HG02870 (cell line): ENCODE measurements at regions not wholly inside any gene's neighbourhood (a gene's known extent, or its start where the extent isn't known, plus 50 kb on each side); places are given as distances from the start of the nearest gene placed in this dataset.
"Not testable (repeated sequence)": the region's sequence is repeated elsewhere in the genome, so short reads cannot be mapped to it uniquely, and the experiment has no call there.

ENCODE experiments used
- ATAC-seq: cut with Tn5 transposase; IDR thresholded peaks from one replicate; pipeline ENCODE4 v1.9.1; 2021; ENCODE audit warnings: mild to moderate bottlenecking, moderate library complexity; ENCODE audit not compliant: unreplicated experiment

- ATAC-seq, result no peak
Observed at GRCh38 chr15:81905889-81906288, 139.9 kb downstream of the MEX3B start.

- ATAC-seq, result no peak
Observed at GRCh38 chr15:81901319-81901718, 144.5 kb downstream of the MEX3B start.

GRCh38 chr15:81899730-81900129 lies 146.1 kb downstream of the MEX3B start:
- no peak for ATAC-seq

- ATAC-seq, result no peak
Observed at GRCh38 chr15:81899024-81899423, 146.8 kb downstream of the MEX3B start.

GRCh38 chr15:81897057-81897677 lies 148.7 kb downstream of the MEX3B start:
- ATAC-seq, result no peak

- ATAC-seq, result no peak
Observed at GRCh38 chr15:81896356-81896755, 149.5 kb downstream of the MEX3B start.

- no peak for ATAC-seq
Observed at GRCh38 chr15:81895723-81896122, 150.1 kb downstream of the MEX3B start.

GRCh38 chr15:81894061-81894460 lies 151.8 kb downstream of the MEX3B start:
- ATAC-seq, result no peak

GRCh38 chr15:81893182-81893835 lies 152.5 kb downstream of the MEX3B start:
- ATAC-seq, result no peak

DNA sequence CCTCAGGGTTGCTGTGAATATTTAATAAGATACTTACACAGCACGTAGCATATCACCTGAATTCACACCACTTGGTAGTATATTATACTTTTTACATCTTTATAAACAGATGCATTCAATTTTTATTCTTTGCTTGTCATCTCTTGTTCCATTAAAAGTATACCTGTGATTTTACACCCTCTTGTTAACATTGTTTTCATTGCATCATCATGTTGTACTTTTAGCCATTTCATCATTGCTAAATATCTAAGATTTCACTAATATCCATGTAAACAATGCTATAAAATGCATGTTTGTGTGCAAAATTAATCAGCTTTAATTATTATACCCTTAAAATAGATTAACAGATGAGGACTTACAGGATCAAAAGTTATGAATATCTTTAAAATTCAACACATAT lies 155.3 kb downstream of the MEX3B start:
- no peak for ATAC-seq

GRCh38 chr15:81889485-81889881 lies 156.3 kb downstream of the MEX3B start:
- no peak for ATAC-seq

DNA sequence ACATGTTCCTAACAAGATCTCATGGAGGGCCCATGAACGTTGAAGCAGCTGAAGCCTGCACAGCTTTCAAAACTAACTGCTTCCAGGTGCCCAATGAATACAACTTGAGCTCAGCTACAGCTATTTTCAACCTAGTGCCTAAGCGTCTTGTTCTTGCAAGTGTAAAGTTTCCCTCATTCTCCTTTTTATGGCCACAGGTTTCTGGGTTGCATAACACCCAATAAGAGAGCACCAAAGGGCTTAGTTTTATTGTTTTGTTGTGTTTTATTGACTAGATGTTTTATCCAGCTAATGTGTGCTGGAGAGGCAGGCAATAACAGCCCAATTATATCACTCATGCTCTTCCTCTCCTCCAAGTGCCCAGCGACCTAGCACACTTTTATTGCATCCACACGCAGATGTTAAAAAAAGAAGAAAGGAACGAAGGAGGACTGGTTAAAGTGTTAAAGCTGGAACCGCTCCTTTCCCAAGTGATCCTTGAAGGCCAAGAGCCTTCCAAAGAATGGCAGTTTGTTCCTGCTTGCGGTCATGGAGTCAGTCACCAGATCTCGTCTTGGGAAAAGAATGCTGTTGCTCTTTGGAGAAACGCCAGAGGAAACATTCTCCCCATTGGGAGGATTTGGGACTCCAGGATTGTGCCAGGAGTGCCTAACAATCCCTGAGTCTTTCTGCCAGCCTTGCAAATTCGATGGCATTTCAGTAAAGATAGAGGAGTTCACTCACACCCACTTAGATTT lies 156.9 kb downstream of the MEX3B start:
- ATAC-seq, result no peak

- ATAC-seq, result no peak
Observed at GRCh38 chr15:81887912-81888311, 157.9 kb downstream of the MEX3B start.

DNA sequence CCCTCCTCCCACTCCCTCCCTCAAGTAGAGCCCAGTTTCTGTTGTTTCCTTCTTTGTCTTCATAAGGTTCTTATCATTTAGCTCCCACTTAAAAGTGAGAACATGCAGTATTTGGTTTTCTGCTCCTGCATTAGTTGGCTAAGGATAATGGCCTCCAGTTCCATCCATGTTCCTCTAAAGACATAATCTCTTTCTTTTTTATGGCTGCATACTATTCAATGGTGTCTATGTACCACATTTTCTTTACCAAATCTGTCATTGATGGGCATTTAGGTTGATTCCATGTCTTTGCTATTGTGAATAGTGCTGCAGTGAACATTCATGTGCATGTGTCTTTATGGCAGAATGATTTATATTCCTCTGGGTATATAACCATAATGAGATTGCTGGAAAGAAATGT lies 158.6 kb downstream of the MEX3B start:
- not testable (repeated sequence) for ATAC-seq

DNA sequence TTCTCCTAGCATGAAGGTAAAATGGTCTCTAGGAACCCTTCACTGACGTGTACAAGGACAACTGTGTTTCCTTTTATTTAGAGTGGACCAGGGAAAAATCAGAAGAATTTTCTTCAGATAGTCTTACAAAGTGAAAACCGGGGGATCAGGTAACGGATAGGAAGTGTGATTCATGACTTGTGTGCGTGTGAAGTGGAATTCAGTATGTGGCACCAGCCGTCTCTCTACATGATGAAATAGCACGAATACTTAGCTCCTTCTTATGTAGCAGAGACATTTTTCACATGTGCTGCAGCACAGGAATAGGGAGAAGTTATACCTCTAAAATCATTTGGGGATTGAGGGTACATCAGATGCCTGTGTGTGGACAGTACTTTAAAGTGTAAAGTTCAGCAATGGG lies 159.2 kb downstream of the MEX3B start:
- ATAC-seq, result no peak

GRCh38 chr15:81886080-81886479 lies 159.7 kb downstream of the MEX3B start:
- no peak for ATAC-seq

DNA sequence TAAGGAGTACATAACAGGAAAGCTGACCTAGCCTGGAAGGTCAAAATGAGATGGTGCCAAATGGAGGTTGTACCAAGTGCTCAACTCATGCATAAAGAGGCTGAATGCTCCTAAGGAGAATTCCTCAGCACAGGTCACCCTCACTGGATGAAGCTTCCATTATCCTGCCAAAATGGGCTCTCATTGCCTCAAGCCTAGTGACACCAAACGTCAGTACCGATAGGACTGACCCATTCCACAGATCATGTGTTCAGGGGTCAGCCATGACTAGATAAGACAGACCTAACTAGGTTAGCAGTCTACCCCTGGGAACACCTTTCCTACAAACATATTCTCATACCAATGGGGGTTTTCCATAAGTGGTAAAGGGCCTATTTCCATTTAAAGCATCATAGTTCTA lies 160.7 kb downstream of the MEX3B start:
- no peak for ATAC-seq

- no peak for ATAC-seq
Observed at GRCh38 chr15:81882504-81882903, 163.3 kb downstream of the MEX3B start.

DNA sequence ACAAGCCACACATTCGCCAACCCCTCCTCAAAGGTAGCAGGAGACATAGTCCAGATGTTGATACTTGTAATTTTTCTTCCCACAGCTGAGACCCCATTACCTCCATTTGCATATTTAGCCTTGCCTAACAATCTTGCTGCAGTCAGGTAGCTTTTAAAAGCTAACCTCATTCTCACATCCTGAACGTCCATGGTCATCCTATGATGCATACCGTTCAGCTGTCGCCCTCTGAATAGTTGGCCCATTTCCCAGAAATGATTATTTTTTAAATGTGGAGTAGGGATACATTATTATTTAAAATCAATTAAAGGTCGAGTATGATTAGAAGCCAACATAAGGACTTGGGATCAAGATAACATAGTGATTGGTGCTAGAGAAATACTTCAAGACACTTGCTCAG lies 165.0 kb downstream of the MEX3B start:
- ATAC-seq, result peak; percentile 37

DNA sequence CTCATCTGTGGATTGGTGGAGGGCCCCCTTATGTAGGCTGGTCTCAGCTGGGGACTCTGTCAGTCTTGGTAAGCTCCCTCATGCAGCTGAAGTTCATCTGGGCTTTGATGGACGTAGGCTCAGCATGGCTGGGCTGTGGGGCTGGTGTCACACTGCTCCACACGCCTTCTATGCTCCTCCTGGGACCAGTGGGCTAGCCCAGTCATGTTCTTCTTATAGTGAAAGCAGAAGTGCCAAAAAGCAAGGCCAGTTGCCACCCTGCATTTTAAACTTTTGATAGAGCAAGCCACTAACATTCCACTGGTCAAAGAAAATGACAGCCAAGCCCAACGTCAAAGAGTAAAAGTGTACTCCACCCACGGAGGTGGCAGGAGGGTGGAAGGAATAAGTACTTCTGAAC lies 165.5 kb downstream of the MEX3B start:
- ATAC-seq, result peak; percentile 59

DNA sequence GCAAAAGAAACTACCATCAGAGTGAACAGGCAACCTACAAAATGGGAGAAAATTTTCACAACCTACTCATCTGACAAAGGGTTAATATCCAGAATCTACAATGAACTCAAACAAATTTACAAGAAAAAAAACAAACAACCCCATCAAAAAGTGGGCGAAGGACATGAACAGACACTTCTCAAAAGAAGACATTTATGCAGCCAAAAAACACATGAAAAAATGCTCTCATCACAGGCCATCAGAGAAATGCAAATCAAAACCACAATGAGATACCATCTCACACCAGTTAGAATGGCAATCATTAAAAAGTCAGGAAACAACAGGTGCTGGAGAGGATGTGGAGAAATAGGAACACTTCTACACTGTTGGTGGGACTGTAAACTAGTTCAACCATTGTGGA lies 170.1 kb downstream of the MEX3B start:
- ATAC-seq, result not testable (repeated sequence)

DNA sequence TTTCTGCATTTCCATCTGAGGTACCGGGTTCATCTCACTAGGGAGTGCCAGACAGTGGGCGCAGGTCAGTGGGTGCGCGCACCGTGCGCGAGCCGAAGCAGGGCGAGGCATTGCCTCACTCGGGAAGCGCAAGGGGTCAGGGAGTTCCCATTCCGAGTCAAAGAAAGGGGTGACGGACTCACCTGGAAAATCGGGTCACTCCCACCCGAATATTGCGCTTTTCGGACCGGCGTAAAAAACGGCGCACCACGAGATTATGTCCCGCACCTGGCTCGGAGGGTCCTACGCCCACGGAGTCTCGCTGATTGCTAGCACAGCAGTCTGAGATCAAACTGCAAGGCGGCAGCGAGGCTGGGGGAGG lies 175.1 kb downstream of the MEX3B start:
- ATAC-seq, result not testable (repeated sequence)
